ENCODE measurements at regions not wholly inside any gene's neighbourhood (a gene's known extent, or its start where the extent isn't known, plus 50 kb on each side); places are given as distances from the start of the nearest gene placed in this dataset.

- no peak overlapping the region for H3K27ac Mint-ChIP-seq (ENCODE audit: unreplicated experiment)
- no peaks in the 10 kb centered on the region for H3K27me3 Mint-ChIP-seq (ENCODE audit: insufficient read depth, unreplicated experiment)
- no peaks in the 10 kb centered on the region for H3K9me3 ChIP-seq
- CTCF ChIA-PET: no interaction called here
- H3K36me3 ChIP-seq (ENCODE audit: control insufficient read depth, insufficient read depth, low read length): no peaks in the 10 kb centered on the region
- H3K4me3 ChIP-seq (ENCODE audit: low read depth, low read length): no peak overlapping the region
- no peaks in the 10 kb centered on the region for H3K4me1 ChIP-seq
- H3K36me3 Mint-ChIP-seq (ENCODE audit: insufficient read depth, unreplicated experiment): no peaks in the 10 kb centered on the region
- intact Hi-C loops (cut with micrococcal nuclease; ENCODE audit: unreplicated experiment): no loop called here
- no peaks in the 10 kb centered on the region for H3K27me3 ChIP-seq (replicated peaks; ENCODE audit: control insufficient read depth, insufficient read depth, low read length)
- TF ChIP-seq CTCF (IDR thresholded peaks at IDR 0.05; ENCODE audit: insufficient read depth in 1 of 2, low read depth in 1 of 2, low read length in 1 of 2, severe bottlenecking in 1 of 2, unreplicated experiment in 1 of 2): no peak
- DNase-seq: no peak
- no peaks in the 10 kb centered on the region for H3K4me1 Mint-ChIP-seq (ENCODE audit: low read depth, unreplicated experiment)
- POLR2A ChIA-PET: no interaction called here
- no peak overlapping the region for H3K4me3 Mint-ChIP-seq (ENCODE audit: unreplicated experiment)
- no TSS peak for BruUV-seq (replicated peaks)
- H3K9me3 Mint-ChIP-seq (ENCODE audit: unreplicated experiment): no peaks in the 10 kb centered on the region
Measured at GRCh38 chr14:85315733-85316290, 214.1 kb upstream of the FLRT2 start.

- intact Hi-C loops (cut with micrococcal nuclease; ENCODE audit: unreplicated experiment): no loop called here
- Mint-ChIP-seq H3K27me3 (ENCODE audit: insufficient read depth, unreplicated experiment) (no peaks in the 10 kb centered on the region), H3K36me3 (ENCODE audit: insufficient read depth, unreplicated experiment) (no peaks in the 10 kb centered on the region), H3K27ac (ENCODE audit: unreplicated experiment) (no peak overlapping the region), H3K4me3 (ENCODE audit: unreplicated experiment) (no peak overlapping the region), H3K9me3 (ENCODE audit: unreplicated experiment) (no peaks in the 10 kb centered on the region), H3K4me1 (ENCODE audit: low read depth, unreplicated experiment) (no peaks in the 10 kb centered on the region)
- Histone ChIP-seq H3K36me3 (ENCODE audit: control insufficient read depth, insufficient read depth, low read length) (no peaks in the 10 kb centered on the region), H3K4me3 (ENCODE audit: low read depth, low read length) (no peak overlapping the region), H3K4me1 (no peaks in the 10 kb centered on the region), H3K27me3 (replicated peaks; ENCODE audit: control insufficient read depth, insufficient read depth, low read length) (no peaks in the 10 kb centered on the region), H3K9me3 (no peaks in the 10 kb centered on the region)
- BruUV-seq (replicated peaks): no TSS peak
- no peak for DNase-seq
- no peak for TF ChIP-seq CTCF (IDR thresholded peaks at IDR 0.05; ENCODE audit: insufficient read depth in 1 of 2, low read depth in 1 of 2, low read length in 1 of 2, severe bottlenecking in 1 of 2, unreplicated experiment in 1 of 2)
- POLR2A ChIA-PET: no interaction called here
- CTCF ChIA-PET: no interaction called here
Measured at GRCh38 chr14:85316701-85317410, 213.1 kb upstream of the FLRT2 start.

GRCh38 chr14:85317491-85318021 is 212.4 kb upstream of the FLRT2 start:
- no peak overlapping the region for H3K4me3 Mint-ChIP-seq (ENCODE audit: unreplicated experiment)
- H3K27me3 ChIP-seq (replicated peaks; ENCODE audit: control insufficient read depth, insufficient read depth, low read length): no peaks in the 10 kb centered on the region
- no TSS peak for BruUV-seq (replicated peaks)
- CTCF ChIA-PET: no interaction called here
- no peaks in the 10 kb centered on the region for H3K36me3 ChIP-seq (ENCODE audit: control insufficient read depth, insufficient read depth, low read length)
- H3K36me3 Mint-ChIP-seq (ENCODE audit: insufficient read depth, unreplicated experiment): no peaks in the 10 kb centered on the region
- POLR2A ChIA-PET: no interaction called here
- intact Hi-C loops (cut with micrococcal nuclease; ENCODE audit: unreplicated experiment): no loop called here
- no peak overlapping the region for H3K27ac Mint-ChIP-seq (ENCODE audit: unreplicated experiment)
- no peaks in the 10 kb centered on the region for H3K4me1 Mint-ChIP-seq (ENCODE audit: low read depth, unreplicated experiment)
- no peak for TF ChIP-seq CTCF (IDR thresholded peaks at IDR 0.05; ENCODE audit: insufficient read depth in 1 of 2, low read depth in 1 of 2, low read length in 1 of 2, severe bottlenecking in 1 of 2, unreplicated experiment in 1 of 2)
- no peak overlapping the region for H3K4me3 ChIP-seq (ENCODE audit: low read depth, low read length)
- no peaks in the 10 kb centered on the region for H3K27me3 Mint-ChIP-seq (ENCODE audit: insufficient read depth, unreplicated experiment)
- H3K9me3 Mint-ChIP-seq (ENCODE audit: unreplicated experiment): no peaks in the 10 kb centered on the region
- no peak for DNase-seq
- H3K4me1 ChIP-seq: no peaks in the 10 kb centered on the region
- no peaks in the 10 kb centered on the region for H3K9me3 ChIP-seq

Measured in Caco-2 (cell line).